PC-9 (cell line): ENCODE measurements at regions not wholly inside any gene's neighbourhood (a gene's known extent, or its start where the extent isn't known, plus 50 kb on each side); places are given as distances from the start of the nearest gene placed in this dataset.

Experiments used
- CTCF ChIP-seq: fragments of 200-600 bp; sonication (generic); conservative IDR thresholded peaks from 2 replicates; pipeline ENCODE4 v1.6.1; 2017; ENCODE audit warnings: mixed run types, antibody characterized with exemption, mild to moderate bottlenecking, moderate library complexity
- EZH2 ChIP-seq: fragments of 200-600 bp; sonication (generic); IDR thresholded peaks from 2 replicates; pipeline ENCODE4 v1.8.0; 2017; ENCODE audit warnings: antibody characterized with exemption, low read depth

- TF ChIP-seq CTCF (no peak), EZH2 (no peak)
Observed at GRCh38 chr16:47966325-47966724, 189.5 kb downstream of the ABCC12 start.
